ENCODE measurements at regions not wholly inside any gene's neighbourhood (a gene's known extent, or its start where the extent isn't known, plus 50 kb on each side); places are given as distances from the start of the nearest gene placed in this dataset.

GRCh38 chr10:123445261-123445775, 220.8 kb upstream of the GPR26 start:
- TF ChIP-seq CTCF (IDR thresholded peaks at IDR 0.05) = no peak
- TF ChIP-seq EZH2 (IDR thresholded peaks at IDR 0.05) = no peak
- TF ChIP-seq EZH2phosphoT487 (IDR thresholded peaks at IDR 0.05) = no peak

Measured in neural progenitor cell (in vitro differentiated cells).